ENCODE measurements at regions not wholly inside any gene's neighbourhood (a gene's known extent, or its start where the extent isn't known, plus 50 kb on each side); places are given as distances from the start of the nearest gene placed in this dataset.
A peak's percentile ranks its signal among the peaks of the same experiment; 100 is the strongest.

- no peak for DNase-seq
These were observed 112.4 kb upstream of the SPACA1 start for GRCh38 chr6:87935196-87935595.

GRCh38 chr6:87932361-87932760 is 115.3 kb upstream of the SPACA1 start:
- no peak for DNase-seq

GRCh38 chr6:87929843-87930288 is 117.8 kb upstream of the SPACA1 start:
- peak; percentile 57 to 64 for DNase-seq

- no peak for DNase-seq
These were observed 121.0 kb upstream of the SPACA1 start for GRCh38 chr6:87926687-87927086.

GRCh38 chr6:87926072-87926471 is 121.6 kb upstream of the SPACA1 start:
- DNase-seq: no peak

GRCh38 chr6:87925373-87926060 is 122.1 kb upstream of the SPACA1 start:
- DNase-seq: no peak

- DNase-seq: no peak
These were observed 124.1 kb upstream of the SPACA1 start for GRCh38 chr6:87923389-87924050.

GRCh38 chr6:87922947-87923330 is 124.7 kb upstream of the SPACA1 start:
- DNase-seq: no peak

GRCh38 chr6:87922196-87922946 is 125.3 kb upstream of the SPACA1 start:
- DNase-seq: no peak

- no peak for DNase-seq
These were observed 126.6 kb upstream of the SPACA1 start for GRCh38 chr6:87921034-87921433.

GRCh38 chr6:87920245-87920644 is 127.4 kb upstream of the SPACA1 start:
- DNase-seq: no peak

- no peak for DNase-seq
These were observed 128.2 kb upstream of the SPACA1 start for GRCh38 chr6:87919416-87919815.

GRCh38 chr6:87919001-87919400 is 128.6 kb upstream of the SPACA1 start:
- no peak for DNase-seq

GRCh38 chr6:87918461-87918941 is 129.1 kb upstream of the SPACA1 start:
- DNase-seq: no peak

- no peak for DNase-seq
These were observed 129.8 kb upstream of the SPACA1 start for GRCh38 chr6:87917886-87918285.

- DNase-seq: no peak
These were observed 131.2 kb upstream of the SPACA1 start for GRCh38 chr6:87916446-87916845.

- no peak for DNase-seq
These were observed 132.8 kb upstream of the SPACA1 start for GRCh38 chr6:87914637-87915395.

- no peak for DNase-seq
These were observed 133.7 kb upstream of the SPACA1 start for GRCh38 chr6:87913974-87914373.

- no peak for DNase-seq
These were observed 135.5 kb upstream of the SPACA1 start for GRCh38 chr6:87912102-87912501.

GRCh38 chr6:87909849-87910248 is 137.8 kb upstream of the SPACA1 start:
- peak in 1 of 2 donors; percentile 29 for DNase-seq

- DNase-seq: no peak
These were observed 138.4 kb upstream of the SPACA1 start for GRCh38 chr6:87908978-87909811.

- DNase-seq: no peak
These were observed 140.1 kb upstream of the SPACA1 start for GRCh38 chr6:87907521-87907920.

Measured in stimulated activated CD4-positive, alpha-beta T cell treated with anti-CD3 and anti-CD28 coated beads, Interleukin-2, amount 100 ng/mL, for 24 hours (primary cell).